ENCODE measurements at regions not wholly inside any gene's neighbourhood (a gene's known extent, or its start where the extent isn't known, plus 50 kb on each side); places are given as distances from the start of the nearest gene placed in this dataset.

GRCh38 chrX:39222346-39223113 is 421.3 kb downstream of the MID1IP1 start:
- no peaks in the 10 kb centered on the region for H3K36me3 ChIP-seq (ENCODE audit: control insufficient read depth, insufficient read depth, low read length)
- DNase-seq (ENCODE audit: low read depth) = no peak
- H3K4me3 ChIP-seq (ENCODE audit: low read depth, low read length) = no peak overlapping the region
- TF ChIP-seq, protein P1, sequence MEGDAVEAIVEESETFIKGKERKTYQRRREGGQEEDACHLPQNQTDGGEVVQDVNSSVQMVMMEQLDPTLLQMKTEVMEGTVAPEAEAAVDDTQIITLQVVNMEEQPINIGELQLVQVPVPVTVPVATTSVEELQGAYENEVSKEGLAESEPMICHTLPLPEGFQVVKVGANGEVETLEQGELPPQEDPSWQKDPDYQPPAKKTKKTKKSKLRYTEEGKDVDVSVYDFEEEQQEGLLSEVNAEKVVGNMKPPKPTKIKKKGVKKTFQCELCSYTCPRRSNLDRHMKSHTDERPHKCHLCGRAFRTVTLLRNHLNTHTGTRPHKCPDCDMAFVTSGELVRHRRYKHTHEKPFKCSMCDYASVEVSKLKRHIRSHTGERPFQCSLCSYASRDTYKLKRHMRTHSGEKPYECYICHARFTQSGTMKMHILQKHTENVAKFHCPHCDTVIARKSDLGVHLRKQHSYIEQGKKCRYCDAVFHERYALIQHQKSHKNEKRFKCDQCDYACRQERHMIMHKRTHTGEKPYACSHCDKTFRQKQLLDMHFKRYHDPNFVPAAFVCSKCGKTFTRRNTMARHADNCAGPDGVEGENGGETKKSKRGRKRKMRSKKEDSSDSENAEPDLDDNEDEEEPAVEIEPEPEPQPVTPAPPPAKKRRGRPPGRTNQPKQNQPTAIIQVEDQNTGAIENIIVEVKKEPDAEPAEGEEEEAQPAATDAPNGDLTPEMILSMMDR (IDR thresholded peaks at IDR 0.05; ENCODE audit: insufficient read depth, low read length, poor library complexity, severe bottlenecking) = no peak
- peaks cover 5% of the 10 kb centered on the region for H3K27me3 ChIP-seq (ENCODE audit: control insufficient read depth, insufficient read depth, low read length)

DNA sequence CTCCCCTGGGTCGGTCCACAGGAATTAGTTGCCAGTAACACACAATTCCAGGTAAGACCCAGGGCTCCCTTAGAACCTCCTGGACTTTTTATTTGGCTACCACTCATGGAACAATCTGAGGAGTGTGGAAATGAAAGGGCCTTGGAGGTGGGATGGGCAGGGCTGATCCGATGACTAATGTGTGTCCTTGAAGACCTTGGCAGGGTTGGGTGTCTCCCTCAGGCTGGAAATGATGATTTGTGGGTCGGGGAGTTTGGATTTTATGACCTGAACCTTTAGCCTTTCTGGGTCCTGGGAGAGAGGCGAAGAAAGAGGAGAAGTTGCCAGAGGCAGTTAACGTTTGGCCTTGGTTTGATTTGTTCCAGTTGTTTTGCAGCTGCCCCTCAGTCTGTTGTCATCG is 425.0 kb downstream of the MID1IP1 start:
- DNase-seq (ENCODE audit: low read depth) = no peak

DNA sequence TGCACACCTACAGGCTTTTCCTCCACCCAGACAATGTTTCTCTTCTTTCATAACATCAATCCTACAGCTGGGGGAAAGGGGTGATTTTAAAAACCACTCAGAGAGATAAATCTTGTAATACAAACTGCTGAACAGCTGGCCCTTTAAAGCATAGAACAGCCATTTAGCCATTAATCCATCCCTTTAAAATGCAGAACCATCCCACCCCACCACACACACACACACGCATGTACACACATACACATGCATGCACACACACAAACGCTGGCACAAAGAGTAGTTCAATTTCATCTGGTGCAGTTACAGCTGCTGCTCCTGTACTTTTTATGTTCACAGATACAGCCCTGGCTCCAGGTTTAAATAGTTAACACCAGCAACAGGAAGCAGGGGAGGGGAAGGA is 426.1 kb downstream of the MID1IP1 start:
- Histone ChIP-seq H3K36me3 (ENCODE audit: control insufficient read depth, insufficient read depth, low read length) (no peaks in the 10 kb centered on the region), H3K27me3 (ENCODE audit: control insufficient read depth, insufficient read depth, low read length) (no peaks in the 10 kb centered on the region), H3K4me3 (ENCODE audit: low read depth, low read length) (no peak overlapping the region)
- TF ChIP-seq, protein P1 (IDR thresholded peaks at IDR 0.05; ENCODE audit: insufficient read depth, low read length, poor library complexity, severe bottlenecking) = no peak
- DNase-seq (ENCODE audit: low read depth) = no peak

More for the DNA sequence above, 425.0 kb downstream of the MID1IP1 start:
- TF ChIP-seq, protein P1 (IDR thresholded peaks at IDR 0.05; ENCODE audit: insufficient read depth, low read length, poor library complexity, severe bottlenecking) = no peak
- Histone ChIP-seq H3K27me3 (ENCODE audit: control insufficient read depth, insufficient read depth, low read length) (no peaks in the 10 kb centered on the region), H3K36me3 (ENCODE audit: control insufficient read depth, insufficient read depth, low read length) (no peaks in the 10 kb centered on the region), H3K4me3 (ENCODE audit: low read depth, low read length) (no peak overlapping the region)

DNA sequence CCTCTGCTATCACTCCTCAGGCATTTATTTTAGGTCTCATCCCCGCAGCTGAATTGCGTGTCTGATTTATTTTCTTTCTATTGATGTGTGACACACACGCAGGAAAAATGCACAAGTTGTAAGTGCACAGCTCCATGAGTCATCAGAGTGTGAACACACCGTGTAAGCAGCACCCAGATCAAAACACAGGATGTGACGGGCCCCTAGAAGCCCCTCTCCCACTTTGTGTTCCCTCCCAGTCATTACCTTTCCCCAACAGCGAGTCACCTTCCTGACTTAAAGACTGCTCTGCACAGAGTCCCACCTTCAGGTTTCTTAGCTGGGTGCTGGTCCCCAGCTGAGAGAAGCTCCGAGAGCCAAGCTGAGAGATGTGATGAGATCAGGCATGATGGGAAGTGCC is 436.7 kb downstream of the MID1IP1 start:
- no peaks in the 10 kb centered on the region for H3K36me3 ChIP-seq (ENCODE audit: control insufficient read depth, insufficient read depth, low read length)
- no peaks in the 10 kb centered on the region for H3K27me3 ChIP-seq (ENCODE audit: control insufficient read depth, insufficient read depth, low read length)
- TF ChIP-seq, protein P1 (IDR thresholded peaks at IDR 0.05; ENCODE audit: insufficient read depth, low read length, poor library complexity, severe bottlenecking) = no peak
- no peak overlapping the region for H3K4me3 ChIP-seq (ENCODE audit: low read depth, low read length)
- no peak for DNase-seq (ENCODE audit: low read depth)

GRCh38 chrX:39242187-39242586 is 440.9 kb downstream of the MID1IP1 start:
- TF ChIP-seq, protein P1 (IDR thresholded peaks at IDR 0.05; ENCODE audit: insufficient read depth, low read length, poor library complexity, severe bottlenecking) = peak; percentile 44
- Histone ChIP-seq H3K27me3 (ENCODE audit: control insufficient read depth, insufficient read depth, low read length) (no peaks in the 10 kb centered on the region), H3K36me3 (ENCODE audit: control insufficient read depth, insufficient read depth, low read length) (no peaks in the 10 kb centered on the region), H3K4me3 (ENCODE audit: low read depth, low read length) (no peak overlapping the region)
- no peak for DNase-seq (ENCODE audit: low read depth)

DNA sequence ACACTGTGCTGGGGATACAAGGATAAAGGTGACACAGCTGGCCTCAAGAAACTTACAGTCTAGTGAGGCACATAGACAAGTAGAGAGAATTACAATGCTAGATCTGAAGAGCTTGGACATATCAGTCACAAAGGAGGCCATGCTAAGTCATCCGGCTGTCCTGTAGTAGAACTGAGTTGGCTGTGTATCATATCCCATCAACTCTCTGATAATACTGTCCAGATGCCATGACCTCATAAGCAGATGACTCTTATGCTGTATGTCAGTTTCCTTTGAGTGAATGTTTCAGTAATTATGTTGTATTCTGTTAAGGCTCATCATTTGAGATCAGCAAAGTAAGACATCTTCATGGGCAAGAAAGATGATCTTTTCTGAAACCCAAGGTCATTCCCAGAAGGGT is 442.9 kb downstream of the MID1IP1 start:
- no peak for DNase-seq (ENCODE audit: low read depth)
- Histone ChIP-seq H3K36me3 (ENCODE audit: control insufficient read depth, insufficient read depth, low read length) (no peaks in the 10 kb centered on the region), H3K27me3 (ENCODE audit: control insufficient read depth, insufficient read depth, low read length) (no peaks in the 10 kb centered on the region), H3K4me3 (ENCODE audit: low read depth, low read length) (no peak overlapping the region)
- TF ChIP-seq, protein P1 (IDR thresholded peaks at IDR 0.05; ENCODE audit: insufficient read depth, low read length, poor library complexity, severe bottlenecking) = no peak
